A673 (cell line): ENCODE measurements at regions not wholly inside any gene's neighbourhood (a gene's known extent, or its start where the extent isn't known, plus 50 kb on each side); places are given as distances from the start of the nearest gene placed in this dataset.

Experiments used
- BruUV-seq: library from RNA; stranded (reverse); fragments of 400-500 nt; replicated peaks from 2 replicates; lab custom pipeline; 2021; lab: Mats Ljungman, UMichigan
- CTCF ChIA-PET: fragments of 300-600 bp; sonication (Branson Sonifier 250); formaldehyde crosslinking; loops from one replicate; lab custom pipeline; 2022; ENCODE audit warnings: antibody characterized with exemption; lab: Charles Lee
- POLR2A ChIA-PET: fragments of 300-600 bp; sonication (Branson Sonifier 250); formaldehyde crosslinking; loops from one replicate; lab custom pipeline; 2022; ENCODE audit warnings: antibody characterized with exemption; ENCODE audit not compliant: low non-redundant PET; lab: Charles Lee
- DNase-seq: peaks from one replicate; pipeline ENCODE4 v3.0.0-alpha.2; 2015; ENCODE audit warnings: low spot score
- H3K27ac ChIP-seq: fragments of 200-600 bp; sonication (generic); 2 replicates; pipeline ENCODE4 v1.5.1; 2016; ENCODE audit warnings: mixed run types, low read depth, mild to moderate bottlenecking, mixed read lengths, antibody characterized with exemption, low read length; ENCODE audit not compliant: poor library complexity, severe bottlenecking
- H3K27me3 ChIP-seq: fragments of 200-600 bp; sonication (generic); replicated peaks from 2 replicates; pipeline ENCODE4 v1.6.1; 2017; ENCODE audit warnings: mixed run types, low read depth, mild to moderate bottlenecking, mixed read lengths, antibody characterized with exemption, low read length; ENCODE audit not compliant: insufficient read depth, poor library complexity
- H3K36me3 ChIP-seq: fragments of 200-600 bp; sonication (generic); 2 replicates; pipeline ENCODE4 v1.6.1; 2016; ENCODE audit warnings: mixed run types, mild to moderate bottlenecking, mixed read lengths, antibody characterized with exemption, low read length; ENCODE audit not compliant: insufficient read depth, poor library complexity, severe bottlenecking
- H3K4me1 ChIP-seq: fragments of 200-600 bp; sonication (generic); 2 replicates; pipeline ENCODE4 v1.6.1; 2017; ENCODE audit warnings: mixed run types, mild to moderate bottlenecking, mixed read lengths, antibody characterized with exemption, low read length; ENCODE audit not compliant: insufficient read depth, poor library complexity, severe bottlenecking
- H3K4me3 ChIP-seq: fragments of 200-600 bp; sonication (generic); 2 replicates; pipeline ENCODE4 v1.5.1; 2016; ENCODE audit warnings: low read depth, mixed run types, mild to moderate bottlenecking, mixed read lengths, low read length; ENCODE audit not compliant: poor library complexity, severe bottlenecking
- H3K9me3 ChIP-seq: fragments of 200-600 bp; sonication (generic); 2 replicates; pipeline ENCODE4 v1.6.1; 2016; ENCODE audit warnings: mixed run types, low read depth, mild to moderate bottlenecking, mixed read lengths, antibody characterized with exemption, low read length; ENCODE audit not compliant: poor library complexity, severe bottlenecking
- EZH2 ChIP-seq: fragments of 200-600 bp; sonication (generic); IDR thresholded peaks from 2 replicates; pipeline ENCODE4 v1.6.1; 2017; ENCODE audit warnings: borderline replicate concordance, low read depth, mild to moderate bottlenecking, mixed read lengths, antibody characterized with exemption, low read length; ENCODE audit not compliant: poor library complexity, severe bottlenecking
- intact Hi-C: fragments of 100-400 bp; cut with micrococcal nuclease; formaldehyde crosslinking; loops from one replicate; pipeline ENCODE4 v1.10.0; 2022; ENCODE audit not compliant: unreplicated experiment
- TF ChIP-seq, protein P1 (sequence below): fragments of 300-800, 200-600 bp; sonication (generic); conservative IDR thresholded peaks from 2 replicates; pipeline ENCODE4 v1.5.1; 2017; ENCODE audit warnings: low read depth, mild to moderate bottlenecking, antibody characterized with exemption, low read length, moderate library complexity, mixed read lengths

DNA sequence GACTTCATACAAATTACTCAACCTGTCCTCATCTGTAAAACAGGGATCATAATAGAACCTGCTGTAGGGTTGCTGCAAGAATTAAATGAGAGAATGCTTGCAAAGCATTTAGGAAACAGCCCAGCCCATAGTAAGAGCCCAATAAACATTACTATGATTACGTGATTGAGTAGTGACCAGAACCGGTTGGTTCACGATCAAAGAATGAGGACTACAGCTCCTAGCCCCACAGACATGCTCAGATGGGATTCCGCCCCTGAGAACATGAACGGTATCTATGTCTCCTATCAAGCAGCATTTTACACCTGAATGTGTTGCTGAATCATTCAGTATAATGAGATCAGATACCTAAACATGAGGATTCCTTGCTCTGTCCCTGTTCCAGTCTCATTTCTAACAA, 104.8 kb upstream of the ZNF648 start:
- peaks cover 7% of the 10 kb centered on the region for H3K27me3 ChIP-seq
- BruUV-seq = no TSS peak
- TF ChIP-seq, protein P1, sequence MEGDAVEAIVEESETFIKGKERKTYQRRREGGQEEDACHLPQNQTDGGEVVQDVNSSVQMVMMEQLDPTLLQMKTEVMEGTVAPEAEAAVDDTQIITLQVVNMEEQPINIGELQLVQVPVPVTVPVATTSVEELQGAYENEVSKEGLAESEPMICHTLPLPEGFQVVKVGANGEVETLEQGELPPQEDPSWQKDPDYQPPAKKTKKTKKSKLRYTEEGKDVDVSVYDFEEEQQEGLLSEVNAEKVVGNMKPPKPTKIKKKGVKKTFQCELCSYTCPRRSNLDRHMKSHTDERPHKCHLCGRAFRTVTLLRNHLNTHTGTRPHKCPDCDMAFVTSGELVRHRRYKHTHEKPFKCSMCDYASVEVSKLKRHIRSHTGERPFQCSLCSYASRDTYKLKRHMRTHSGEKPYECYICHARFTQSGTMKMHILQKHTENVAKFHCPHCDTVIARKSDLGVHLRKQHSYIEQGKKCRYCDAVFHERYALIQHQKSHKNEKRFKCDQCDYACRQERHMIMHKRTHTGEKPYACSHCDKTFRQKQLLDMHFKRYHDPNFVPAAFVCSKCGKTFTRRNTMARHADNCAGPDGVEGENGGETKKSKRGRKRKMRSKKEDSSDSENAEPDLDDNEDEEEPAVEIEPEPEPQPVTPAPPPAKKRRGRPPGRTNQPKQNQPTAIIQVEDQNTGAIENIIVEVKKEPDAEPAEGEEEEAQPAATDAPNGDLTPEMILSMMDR = no peak
- no peak for TF ChIP-seq EZH2
- no peak overlapping the region for H3K27ac ChIP-seq
- CTCF ChIA-PET = no interaction called here
- H3K36me3 ChIP-seq = no peaks in the 10 kb centered on the region
- intact Hi-C loops = no loop called here
- H3K4me1 ChIP-seq = no peaks in the 10 kb centered on the region
- no peak overlapping the region for H3K4me3 ChIP-seq
- no peak for DNase-seq
- POLR2A ChIA-PET = no interaction called here
- H3K9me3 ChIP-seq = no peaks in the 10 kb centered on the region

DNA sequence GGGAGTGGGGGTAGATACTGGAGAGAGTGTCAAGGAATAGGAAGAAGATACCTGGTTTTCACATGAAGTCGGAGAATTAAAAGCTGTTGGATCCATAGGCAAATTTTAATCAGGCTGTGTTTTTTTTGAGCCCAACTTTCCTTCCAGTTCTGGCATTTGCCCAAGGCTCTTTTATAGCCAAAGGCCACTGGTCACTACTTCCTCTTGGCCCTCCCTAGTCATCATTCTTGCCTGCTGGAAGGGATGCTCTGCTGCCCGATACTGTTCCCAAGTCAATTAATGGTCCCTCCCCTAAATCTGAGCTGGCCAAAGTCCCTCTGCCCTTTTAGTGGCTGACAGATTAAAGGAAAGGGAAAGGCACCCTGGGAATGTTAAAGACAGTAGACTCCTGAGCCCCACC, 102.8 kb upstream of the ZNF648 start:
- intact Hi-C loops = no loop called here
- H3K27me3 ChIP-seq = peaks cover 7% of the 10 kb centered on the region
- H3K4me3 ChIP-seq = no peak overlapping the region
- no peaks in the 10 kb centered on the region for H3K4me1 ChIP-seq
- no peak for DNase-seq
- H3K36me3 ChIP-seq = no peaks in the 10 kb centered on the region
- H3K9me3 ChIP-seq = peaks cover 3% of the 10 kb centered on the region
- no peak overlapping the region for H3K27ac ChIP-seq
- ChIA-PET POLR2A (no interaction called here), CTCF (no interaction called here)
- TF ChIP-seq, protein P1 = no peak
- TF ChIP-seq EZH2 = no peak
- no TSS peak for BruUV-seq

DNA sequence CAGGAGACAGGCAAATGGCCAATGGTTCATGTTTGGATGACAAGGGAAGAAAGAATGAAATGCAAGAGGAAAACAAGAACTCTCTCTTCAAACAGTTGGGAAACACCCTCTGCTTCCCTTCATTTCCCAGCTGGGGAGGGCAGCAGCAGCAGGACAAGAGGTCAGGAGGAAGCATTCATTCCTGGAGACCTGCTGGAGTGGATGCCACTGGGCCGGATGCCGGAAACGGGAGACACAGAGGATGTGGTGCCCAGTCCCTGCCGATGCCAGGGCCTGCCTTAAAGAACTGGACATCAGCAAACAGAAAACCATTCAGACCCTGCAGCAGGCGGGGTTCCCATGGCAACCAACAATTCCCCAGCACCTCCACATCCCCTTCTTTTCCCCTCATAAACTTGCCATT, 102.3 kb upstream of the ZNF648 start:
- CTCF ChIA-PET = no interaction called here
- no TSS peak for BruUV-seq
- POLR2A ChIA-PET = no interaction called here

More for the DNA sequence above, 102.3 kb upstream of the ZNF648 start:
- H3K27me3 ChIP-seq = peaks cover 7% of the 10 kb centered on the region
- no peaks in the 10 kb centered on the region for H3K4me1 ChIP-seq
- TF ChIP-seq, protein P1 = no peak
- no peak for TF ChIP-seq EZH2
- DNase-seq = no peak
- no peak overlapping the region for H3K27ac ChIP-seq
- peaks cover 3% of the 10 kb centered on the region for H3K9me3 ChIP-seq
- no peak overlapping the region for H3K4me3 ChIP-seq
- H3K36me3 ChIP-seq = no peaks in the 10 kb centered on the region
- intact Hi-C loops = no loop called here
